AG04450 (cell line): ENCODE measurements at regions not wholly inside any gene's neighbourhood (a gene's known extent, or its start where the extent isn't known, plus 50 kb on each side); places are given as distances from the start of the nearest gene placed in this dataset.

ENCODE experiments used
- CTCF ChIA-PET: fragments of 300-600, 350-600 bp; formaldehyde crosslinking; extraction: SDS; loops from one replicate; lab custom pipeline; 2022; ENCODE audit warnings: antibody characterized with exemption, inconsistent platforms; lab: Charles Lee
- POLR2A ChIA-PET: fragments of 350-600 bp; formaldehyde crosslinking; extraction: SDS; loops from one replicate; lab custom pipeline; 2021; ENCODE audit warnings: antibody characterized with exemption, inconsistent platforms; lab: Yijun Ruan, JAX
- DNase-seq: peaks from one replicate; pipeline ENCODE4 v3.0.0-alpha.2; 2011; ENCODE audit warnings: low read depth, low spot score
- H3K27ac ChIP-seq: one replicate; pipeline ENCODE4 v1.5.1; 2012; ENCODE audit warnings: low read depth, low read length, control low read depth
- H3K27me3 ChIP-seq: one replicate; pipeline ENCODE4 v1.6.0; 2012; ENCODE audit warnings: low read length; ENCODE audit not compliant: control insufficient read depth, insufficient read depth
- H3K4me3 ChIP-seq: 2 replicates; pipeline ENCODE4 v1.5.1; 2011; ENCODE audit warnings: mild to moderate bottlenecking, low read depth, low read length, control low read depth
- H3K9me3 ChIP-seq: 2 replicates; pipeline ENCODE4 v1.5.1; 2012; ENCODE audit warnings: low read length; ENCODE audit not compliant: control insufficient read depth, insufficient read depth
- CTCF ChIP-seq: IDR thresholded peaks from 2 replicates; pipeline ENCODE4 v1.5.1; 2011; ENCODE audit warnings: low read depth, low read length, control low read depth, inconsistent platforms

- Histone ChIP-seq H3K27ac (no peak overlapping the region), H3K4me3 (no peak overlapping the region), H3K9me3 (no peaks in the 10 kb centered on the region), H3K27me3 (no peaks in the 10 kb centered on the region)
- no peak for DNase-seq
- no peak for TF ChIP-seq CTCF
- POLR2A ChIA-PET: no interaction called here
- CTCF ChIA-PET: no interaction called here
These were observed 59.8 kb upstream of the PLA2G4A start for GRCh38 chr1:186768906-186769305.

GRCh38 chr1:186765446-186765845, 63.3 kb upstream of the PLA2G4A start:
- Histone ChIP-seq H3K4me3 (no peak overlapping the region), H3K27me3 (no peaks in the 10 kb centered on the region), H3K27ac (no peak overlapping the region), H3K9me3 (no peaks in the 10 kb centered on the region)
- ChIA-PET POLR2A (no interaction called here), CTCF (no interaction called here)
- DNase-seq: no peak
- TF ChIP-seq CTCF: no peak

- DNase-seq: peak; percentile 20
- ChIA-PET CTCF (no interaction called here), POLR2A (no interaction called here)
- Histone ChIP-seq H3K27me3 (no peaks in the 10 kb centered on the region), H3K27ac (no peak overlapping the region), H3K9me3 (no peaks in the 10 kb centered on the region), H3K4me3 (no peak overlapping the region)
- no peak for TF ChIP-seq CTCF
These were observed 65.6 kb upstream of the PLA2G4A start for GRCh38 chr1:186763107-186763506.

GRCh38 chr1:186762653-186763052, 66.1 kb upstream of the PLA2G4A start:
- Histone ChIP-seq H3K27me3 (no peaks in the 10 kb centered on the region), H3K4me3 (no peak overlapping the region), H3K9me3 (no peaks in the 10 kb centered on the region), H3K27ac (no peak overlapping the region)
- no peak for DNase-seq
- no peak for TF ChIP-seq CTCF
- ChIA-PET POLR2A (no interaction called here), CTCF (interaction anchor here (0.6 kb wide), 1 partner anchor 224 kb away, joined by 3 read pairs; no protein-coding TSS in a partner anchor)

- DNase-seq: no peak
- ChIA-PET POLR2A (no interaction called here), CTCF (no interaction called here)
- Histone ChIP-seq H3K9me3 (no peaks in the 10 kb centered on the region), H3K27ac (no peak overlapping the region), H3K4me3 (no peak overlapping the region), H3K27me3 (no peaks in the 10 kb centered on the region)
- no peak for TF ChIP-seq CTCF
These were observed 67.4 kb upstream of the PLA2G4A start for GRCh38 chr1:186761358-186761757.
